ENCODE measurements at regions not wholly inside any gene's neighbourhood (a gene's known extent, or its start where the extent isn't known, plus 50 kb on each side); places are given as distances from the start of the nearest gene placed in this dataset.

- TF ChIP-seq HNF4G (IDR thresholded peaks at IDR 0.05) (no peak), YY1 (IDR thresholded peaks at IDR 0.05) (no peak), RAD21 (IDR thresholded peaks at IDR 0.05) (no peak), SP1 (IDR thresholded peaks at IDR 0.05) (no peak), CTCF (IDR thresholded peaks at IDR 0.05; ENCODE audit: low read depth, low read length, missing input control) (no peak), ZBTB33 (IDR thresholded peaks at IDR 0.05) (no peak), NR2F2 (IDR thresholded peaks at IDR 0.05) (no peak), TAF1 (conservative IDR thresholded peaks at IDR 0.05) (no peak), EGR1 (IDR thresholded peaks at IDR 0.05; ENCODE audit: low read depth in 2 of 2) (no peak), FOXA1 (IDR thresholded peaks at IDR 0.05) (no peak), RXRA (IDR thresholded peaks at IDR 0.05) (no peak), JUND (IDR thresholded peaks at IDR 0.05) (no peak)
- TF ChIP-seq, protein P1, sequence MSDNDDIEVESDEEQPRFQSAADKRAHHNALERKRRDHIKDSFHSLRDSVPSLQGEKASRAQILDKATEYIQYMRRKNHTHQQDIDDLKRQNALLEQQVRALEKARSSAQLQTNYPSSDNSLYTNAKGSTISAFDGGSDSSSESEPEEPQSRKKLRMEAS (IDR thresholded peaks at IDR 0.05), result no peak
- TF ChIP-seq, protein P2, sequence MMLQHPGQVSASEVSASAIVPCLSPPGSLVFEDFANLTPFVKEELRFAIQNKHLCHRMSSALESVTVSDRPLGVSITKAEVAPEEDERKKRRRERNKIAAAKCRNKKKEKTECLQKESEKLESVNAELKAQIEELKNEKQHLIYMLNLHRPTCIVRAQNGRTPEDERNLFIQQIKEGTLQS (IDR thresholded peaks at IDR 0.05), result no peak
- Histone ChIP-seq H3K9ac (ENCODE audit: low read depth in 1 of 2, low read length in 2 of 2) (no peak overlapping the region), H3K27ac (ENCODE audit: low read depth in 1 of 2, low read length in 2 of 2) (no peak overlapping the region), H3K9me3 (ENCODE audit: control insufficient read depth in 4 of 4, low read length in 3 of 4) (no peaks in the 10 kb centered on the region), H3K4me3 (ENCODE audit: low read depth in 1 of 3, low read length in 3 of 3) (no peak overlapping the region), H3K27me3 (ENCODE audit: control insufficient read depth in 4 of 4, insufficient read depth in 4 of 4, low read length in 3 of 4) (no peaks in the 10 kb centered on the region), H3K4me1 (ENCODE audit: control insufficient read depth in 4 of 4, insufficient read depth in 4 of 4, low read length in 3 of 4) (no peaks in the 10 kb centered on the region), H3K36me3 (ENCODE audit: control insufficient read depth in 4 of 4, insufficient read depth in 3 of 4, low read depth in 1 of 4, low read length in 3 of 4) (no peaks in the 10 kb centered on the region)
- DNase-seq (ENCODE audit: low spot score), result no peak
- 64% methylated on average over 3 of the region's 3 CpGs for WGBS
Observed at GRCh38 chr5:106288979-106289378, 1381.8 kb downstream of the EFNA5 start.

DNA sequence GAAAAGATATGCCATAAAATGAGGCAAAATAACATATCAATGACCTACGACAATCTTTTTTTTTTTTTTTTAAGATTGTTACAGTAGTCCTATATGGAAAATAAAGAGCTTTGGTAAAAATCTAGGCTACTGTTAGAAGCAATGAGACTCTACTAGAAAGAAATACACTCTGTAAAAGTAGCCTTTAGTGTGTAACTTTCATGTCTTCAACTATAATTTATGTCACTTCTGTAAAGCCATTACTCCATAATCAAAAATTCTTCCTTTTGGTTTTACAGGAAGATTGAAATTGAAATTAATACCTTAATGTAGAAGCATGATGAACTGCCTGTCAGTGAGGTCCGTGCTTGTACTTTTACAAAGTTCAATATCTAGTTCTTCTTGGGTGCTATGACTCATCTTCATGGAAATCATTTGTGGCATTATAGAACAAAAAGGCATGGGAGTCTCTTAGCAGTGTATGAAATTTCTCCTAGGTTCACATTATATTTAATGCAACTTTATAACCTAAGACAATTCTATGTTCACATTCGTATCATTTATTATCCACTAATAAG lies 1393.1 kb downstream of the EFNA5 start:
- Histone ChIP-seq H3K4me1 (ENCODE audit: control insufficient read depth in 4 of 4, insufficient read depth in 4 of 4, low read length in 3 of 4) (no peaks in the 10 kb centered on the region), H3K9me3 (ENCODE audit: control insufficient read depth in 4 of 4, low read length in 3 of 4) (peaks cover 0 to 2% (median 0%) of the 10 kb centered on the region in 4 donors), H3K36me3 (ENCODE audit: control insufficient read depth in 4 of 4, insufficient read depth in 3 of 4, low read depth in 1 of 4, low read length in 3 of 4) (no peaks in the 10 kb centered on the region), H3K27ac (ENCODE audit: low read depth in 1 of 2, low read length in 2 of 2) (no peak overlapping the region), H3K27me3 (ENCODE audit: control insufficient read depth in 4 of 4, insufficient read depth in 4 of 4, low read length in 3 of 4) (no peaks in the 10 kb centered on the region), H3K4me3 (ENCODE audit: low read depth in 1 of 3, low read length in 3 of 3) (no peak overlapping the region), H3K9ac (ENCODE audit: low read depth in 1 of 2, low read length in 2 of 2) (no peak overlapping the region)
- TF ChIP-seq, protein P2 (IDR thresholded peaks at IDR 0.05), result no peak
- TF ChIP-seq SP1 (IDR thresholded peaks at IDR 0.05) (no peak), JUND (IDR thresholded peaks at IDR 0.05) (no peak), YY1 (IDR thresholded peaks at IDR 0.05) (no peak), RXRA (IDR thresholded peaks at IDR 0.05) (no peak), FOXA1 (IDR thresholded peaks at IDR 0.05) (no peak), ZBTB33 (IDR thresholded peaks at IDR 0.05) (no peak), GABPA (IDR thresholded peaks at IDR 0.05 in 1 of 2, conservative IDR thresholded peaks at IDR 0.05 in 1 of 2) (no peak), FOXA2 (IDR thresholded peaks at IDR 0.05) (no peak), REST (IDR thresholded peaks at IDR 0.05) (no peak)
- TF ChIP-seq, protein P1 (IDR thresholded peaks at IDR 0.05), result no peak
- no peak for DNase-seq (ENCODE audit: low spot score)
- 73% methylated on average over 3 of the region's 3 CpGs for WGBS

Measured in liver (tissue), 8 donors.